ENCODE measurements at regions not wholly inside any gene's neighbourhood (a gene's known extent, or its start where the extent isn't known, plus 50 kb on each side); places are given as distances from the start of the nearest gene placed in this dataset.

- H3K9ac ChIP-seq (ENCODE audit: control insufficient read depth, insufficient read depth, low read length), result no peak overlapping the region
- no peaks in the 10 kb centered on the region for H3K4me1 ChIP-seq (ENCODE audit: control insufficient read depth, insufficient read depth, low read length)
- DNase-seq (ENCODE audit: low read depth, low spot score), result no peak
- H3K27ac ChIP-seq (ENCODE audit: control insufficient read depth, insufficient read depth), result no peak overlapping the region
- in situ Hi-C loops (cut with MboI) (no loop called here), intact Hi-C loops (cut with micrococcal nuclease; ENCODE audit: unreplicated experiment) (no loop called here)
- H4K20me1 ChIP-seq (ENCODE audit: control insufficient read depth, insufficient read depth), result no peaks in the 10 kb centered on the region
- H3K9me3 ChIP-seq (replicated peaks; ENCODE audit: control insufficient read depth, insufficient read depth, low read length), result no peaks in the 10 kb centered on the region; the same call in 2 of the 3 replicates
- TF ChIP-seq, protein P1, sequence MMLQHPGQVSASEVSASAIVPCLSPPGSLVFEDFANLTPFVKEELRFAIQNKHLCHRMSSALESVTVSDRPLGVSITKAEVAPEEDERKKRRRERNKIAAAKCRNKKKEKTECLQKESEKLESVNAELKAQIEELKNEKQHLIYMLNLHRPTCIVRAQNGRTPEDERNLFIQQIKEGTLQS (IDR thresholded peaks at IDR 0.05; ENCODE audit: borderline replicate concordance, extremely low read depth, low read depth, low read length), result no peak
- TF ChIP-seq NKRF (conservative IDR thresholded peaks at IDR 0.05) (no peak), NR2C2 (IDR thresholded peaks at IDR 0.05; ENCODE audit: borderline replicate concordance, control insufficient read depth, insufficient read length, low read depth) (no peak), CREB1 (IDR thresholded peaks at IDR 0.05; ENCODE audit: low read depth) (no peak), HDAC6 (IDR thresholded peaks at IDR 0.05; ENCODE audit: unreplicated experiment) (no peak), ATF2 (IDR thresholded peaks at IDR 0.05; ENCODE audit: low read length) (no peak)
- ChIA-PET SMC1A (ENCODE audit: uncharacterized antibody, unreplicated experiment) (no interaction called here), RAD21 (ENCODE audit: unreplicated experiment) (no interaction called here), CTCF (no interaction called here), POLR2A (no interaction called here)
- H3K79me2 ChIP-seq (ENCODE audit: control insufficient read depth, insufficient read depth, low read length), result no peaks in the 10 kb centered on the region
- H3K4me3 ChIP-seq, result no peak overlapping the region
- no peak for ATAC-seq
- no peaks in the 10 kb centered on the region for H3K27me3 ChIP-seq (replicated peaks in 1 of 2; ENCODE audit: control insufficient read depth in 2 of 2, insufficient read depth in 2 of 2, low read length in 1 of 2)
- H3K36me3 ChIP-seq (ENCODE audit: control insufficient read depth in 2 of 2, insufficient read depth in 2 of 2, low read length in 1 of 2), result no peaks in the 10 kb centered on the region
- no peak for FAIRE-seq
- no peak overlapping the region for H3K4me2 ChIP-seq (ENCODE audit: control insufficient read depth, insufficient read depth)
- H2AFZ ChIP-seq (ENCODE audit: control insufficient read depth, low read depth, low read length), result no peak overlapping the region
- BruUV-seq (replicated peaks), result no TSS peak
- WGBS (ENCODE audit: insufficient coverage, insufficient replicate concordance, low lambda C conversion rate, missing lambda C conversion rate), result 21% methylated on average over 5 of the region's 6 CpGs
Observed at GRCh38 chr10:36187380-36188079, 545.4 kb upstream of the FZD8 start.
